Bronchial epithelial cell (primary cell): ENCODE measurements at regions not wholly inside any gene's neighbourhood (a gene's known extent, or its start where the extent isn't known, plus 50 kb on each side); places are given as distances from the start of the nearest gene placed in this dataset.

Source experiments
- DNase-seq: peaks from one replicate; pipeline ENCODE4 v3.0.0-alpha.2; 2010; ENCODE audit warnings: low read depth
- FAIRE-seq: peaks from 2 replicates; lab custom pipeline; 2011; peaks lifted over from hg19 to GRCh38; lab: Jason Lieb, UNC
- H3K27me3 ChIP-seq: 2 replicates; pipeline ENCODE4 v1.5.1; 2011; ENCODE audit warnings: low read length; ENCODE audit not compliant: control insufficient read depth, insufficient read depth
- H3K36me3 ChIP-seq: 2 replicates; pipeline ENCODE4 v1.5.1; 2011; ENCODE audit warnings: low read length; ENCODE audit not compliant: control insufficient read depth, insufficient read depth
- H3K4me3 ChIP-seq: 2 replicates; pipeline ENCODE4 v1.5.1; 2011; ENCODE audit warnings: mild to moderate bottlenecking, low read depth, low read length, control low read depth
- TF ChIP-seq, protein P1 (sequence below): IDR thresholded peaks from 2 replicates; pipeline ENCODE4 v1.5.1; 2011; ENCODE audit warnings: mild to moderate bottlenecking, moderate library complexity, low read length, control low read depth, inconsistent platforms; ENCODE audit not compliant: insufficient read depth, severe bottlenecking

DNA sequence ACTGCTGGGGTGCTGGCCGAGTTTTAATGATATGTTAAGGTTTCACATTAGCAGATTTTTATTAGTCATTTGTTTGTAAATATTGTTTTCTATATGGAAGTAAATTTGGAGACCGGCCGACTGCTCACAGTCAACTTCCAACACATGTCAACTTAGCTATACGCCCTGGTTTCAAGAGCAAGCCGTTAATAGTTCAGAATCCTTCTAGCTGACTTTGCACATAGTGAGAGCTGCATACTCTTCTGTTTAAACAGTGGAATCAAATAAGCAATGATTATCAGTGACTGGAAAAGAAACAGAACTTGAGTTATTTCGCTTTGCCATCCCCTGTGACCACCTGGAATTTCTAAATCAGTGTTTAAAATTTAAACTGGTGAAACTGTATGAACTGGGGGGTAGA, 109.9 kb downstream of the PFKFB3 start:
- H3K36me3 ChIP-seq: no peaks in the 10 kb centered on the region
- no peaks in the 10 kb centered on the region for H3K27me3 ChIP-seq
- no peak for FAIRE-seq
- DNase-seq: no peak
- H3K4me3 ChIP-seq: no peak overlapping the region
- TF ChIP-seq, protein P1, sequence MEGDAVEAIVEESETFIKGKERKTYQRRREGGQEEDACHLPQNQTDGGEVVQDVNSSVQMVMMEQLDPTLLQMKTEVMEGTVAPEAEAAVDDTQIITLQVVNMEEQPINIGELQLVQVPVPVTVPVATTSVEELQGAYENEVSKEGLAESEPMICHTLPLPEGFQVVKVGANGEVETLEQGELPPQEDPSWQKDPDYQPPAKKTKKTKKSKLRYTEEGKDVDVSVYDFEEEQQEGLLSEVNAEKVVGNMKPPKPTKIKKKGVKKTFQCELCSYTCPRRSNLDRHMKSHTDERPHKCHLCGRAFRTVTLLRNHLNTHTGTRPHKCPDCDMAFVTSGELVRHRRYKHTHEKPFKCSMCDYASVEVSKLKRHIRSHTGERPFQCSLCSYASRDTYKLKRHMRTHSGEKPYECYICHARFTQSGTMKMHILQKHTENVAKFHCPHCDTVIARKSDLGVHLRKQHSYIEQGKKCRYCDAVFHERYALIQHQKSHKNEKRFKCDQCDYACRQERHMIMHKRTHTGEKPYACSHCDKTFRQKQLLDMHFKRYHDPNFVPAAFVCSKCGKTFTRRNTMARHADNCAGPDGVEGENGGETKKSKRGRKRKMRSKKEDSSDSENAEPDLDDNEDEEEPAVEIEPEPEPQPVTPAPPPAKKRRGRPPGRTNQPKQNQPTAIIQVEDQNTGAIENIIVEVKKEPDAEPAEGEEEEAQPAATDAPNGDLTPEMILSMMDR: no peak

DNA sequence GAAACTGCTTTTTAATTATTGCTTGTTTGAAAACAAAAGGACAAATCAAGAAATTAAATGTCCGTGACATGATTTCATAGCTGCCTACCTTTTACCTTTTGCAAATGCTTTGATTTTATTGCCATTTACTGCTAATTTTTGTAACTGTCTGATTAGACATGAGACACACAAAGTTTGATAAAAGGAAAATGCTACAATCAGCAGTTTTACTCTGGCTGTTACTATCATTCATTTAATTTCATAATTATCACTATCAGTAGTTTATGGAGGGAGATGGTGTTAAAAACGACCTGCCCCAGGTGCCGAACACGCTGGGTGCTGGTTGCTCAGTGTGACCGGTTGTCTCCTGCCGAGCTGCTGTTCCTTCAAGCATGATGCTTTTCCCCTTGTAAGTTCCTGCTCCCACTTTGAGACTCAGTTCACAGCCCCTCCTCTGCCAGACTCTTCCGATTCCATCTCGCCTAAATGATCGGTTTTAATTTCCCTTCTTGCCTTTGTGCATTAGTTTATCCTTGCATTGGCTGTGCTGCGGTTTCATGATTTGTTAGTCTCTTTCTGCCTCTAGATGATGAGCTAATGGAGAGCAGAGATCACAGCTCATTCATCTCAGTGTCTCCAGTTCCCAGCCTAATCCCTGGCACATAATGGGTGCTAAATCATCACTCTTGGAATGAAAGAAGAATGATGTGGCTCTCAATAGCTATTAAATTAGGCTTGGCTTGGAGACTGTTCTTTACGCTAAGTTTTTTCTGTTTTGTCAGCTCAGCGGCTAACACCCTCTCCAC, 110.6 kb downstream of the PFKFB3 start:
- Histone ChIP-seq H3K36me3 (no peaks in the 10 kb centered on the region), H3K27me3 (no peaks in the 10 kb centered on the region), H3K4me3 (no peak overlapping the region)
- TF ChIP-seq, protein P1: no peak
- FAIRE-seq: no peak
- DNase-seq: no peak

DNA sequence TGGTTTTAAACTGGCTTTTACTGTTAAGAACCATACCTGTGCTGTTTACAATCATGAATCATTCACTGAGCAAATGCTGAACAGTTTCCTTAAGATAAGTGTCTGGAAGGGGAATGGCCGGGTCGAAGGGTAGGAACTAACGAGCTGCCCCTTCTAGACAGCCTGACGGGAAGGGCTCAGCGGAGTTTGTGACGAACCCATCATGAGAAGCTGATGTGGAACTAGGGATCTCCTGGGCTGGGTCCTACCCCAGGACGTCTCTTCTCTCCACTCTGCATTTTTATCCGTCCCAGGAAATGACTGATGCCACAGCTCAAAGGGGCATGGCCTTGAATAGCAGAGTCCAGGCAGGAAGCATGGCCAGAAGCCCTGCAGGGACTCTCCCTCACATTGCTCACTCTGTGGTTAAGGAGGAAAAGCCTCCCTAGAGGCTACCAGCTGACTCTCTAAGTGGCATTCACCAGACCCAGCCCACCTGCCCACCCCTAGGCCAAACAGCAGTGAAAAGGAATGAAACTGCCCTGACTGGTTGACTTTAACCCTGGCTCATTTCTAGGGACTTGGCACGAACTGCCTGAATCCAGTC, 112.0 kb downstream of the PFKFB3 start:
- H3K4me3 ChIP-seq: no peak overlapping the region

DNA sequence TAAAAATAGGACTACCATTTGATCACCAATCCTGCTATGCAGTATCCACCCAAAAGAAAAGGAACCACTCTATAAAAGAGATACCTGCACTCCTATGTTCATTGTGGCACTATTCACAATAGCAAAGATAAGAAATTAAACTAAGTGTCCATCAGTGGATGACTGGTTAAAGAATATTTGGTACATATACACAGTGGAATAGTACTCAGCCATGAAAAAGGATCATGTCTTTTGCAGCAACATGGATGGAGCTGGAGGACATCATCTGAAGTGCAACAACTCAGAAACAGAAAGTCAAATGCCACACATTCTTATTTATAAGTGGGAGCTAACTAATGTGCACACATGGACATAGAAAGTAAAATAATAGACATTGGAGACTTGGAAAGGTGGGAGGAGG, 116.4 kb downstream of the PFKFB3 start:
- H3K36me3 ChIP-seq: no peaks in the 10 kb centered on the region
- no peak for DNase-seq

More for the DNA sequence above, 112.0 kb downstream of the PFKFB3 start:
- no peaks in the 10 kb centered on the region for H3K36me3 ChIP-seq
- FAIRE-seq: no peak
- DNase-seq: peak; percentile 72
- TF ChIP-seq, protein P1: no peak
- no peaks in the 10 kb centered on the region for H3K27me3 ChIP-seq

DNA sequence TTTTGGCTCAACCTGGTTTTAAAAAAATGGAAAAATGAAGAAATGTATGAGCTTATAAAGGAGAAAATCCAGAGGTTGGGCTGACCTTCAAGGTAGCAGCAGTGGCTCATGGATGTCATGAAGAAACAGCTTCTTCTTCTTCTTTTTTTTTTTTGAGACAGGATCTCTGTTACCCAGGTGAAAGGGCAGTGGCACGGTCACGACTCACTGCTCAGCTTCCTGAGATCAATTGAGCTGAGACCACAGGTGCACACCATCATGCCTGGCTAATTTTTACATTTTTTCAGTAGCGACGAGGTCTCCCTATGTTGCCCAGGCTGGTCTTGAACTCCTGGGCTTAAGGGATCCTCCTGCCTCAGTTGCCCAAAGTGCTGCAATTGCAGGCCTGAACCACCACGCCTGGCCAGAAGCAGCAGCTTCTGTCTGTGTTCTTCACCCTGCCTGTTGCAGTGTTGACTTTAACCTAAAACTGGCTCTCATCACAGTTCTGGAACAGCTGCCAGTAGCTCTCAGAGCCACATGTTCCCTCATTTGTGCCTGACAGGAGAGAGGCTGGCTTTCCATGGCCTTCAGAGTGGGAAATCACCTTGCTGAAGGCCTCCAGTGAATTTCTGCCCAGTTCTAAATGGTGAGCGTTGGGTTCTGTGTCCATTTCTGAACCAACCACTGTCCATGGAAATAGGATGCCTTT, 117.7 kb downstream of the PFKFB3 start:
- Histone ChIP-seq H3K4me3 (no peak overlapping the region), H3K27me3 (no peaks in the 10 kb centered on the region), H3K36me3 (no peaks in the 10 kb centered on the region)
- no peak for FAIRE-seq
- DNase-seq: no peak
- TF ChIP-seq, protein P1: no peak

More for the DNA sequence above, 116.4 kb downstream of the PFKFB3 start:
- no peak for FAIRE-seq
- H3K27me3 ChIP-seq: no peaks in the 10 kb centered on the region
- no peak overlapping the region for H3K4me3 ChIP-seq
- TF ChIP-seq, protein P1: no peak
